Transverse colon (tissue), 3 donors: ENCODE measurements at regions not wholly inside any gene's neighbourhood (a gene's known extent, or its start where the extent isn't known, plus 50 kb on each side); places are given as distances from the start of the nearest gene placed in this dataset.

Experiments
- EP300 ChIP-seq: sonication (generic); formaldehyde crosslinking; IDR thresholded peaks from one replicate; pipeline ENCODE4 v1.6.1; 2017; ENCODE audit warnings: antibody characterized with exemption, low read depth
- POLR2A ChIP-seq: fragments of 450-650 bp; IDR thresholded peaks from one replicate; pipeline ENCODE4 v1.6.1; 2016; ENCODE audit warnings: antibody characterized with exemption, mild to moderate bottlenecking, moderate library complexity
- TF ChIP-seq, protein P1 (sequence below), 5 experiments: fragments of 200-600 bp in 3 of 5; fragments of 450-650 bp in 2 of 5; sonication (generic) in 3 of 5; IDR thresholded peaks; 1 replicate in 2 of 5; 2 replicates in 3 of 5; pipeline ENCODE4 v1.5.1; 2016 to 2017; ENCODE audit warnings: antibody characterized with exemption in 5 of 5, inconsistent platforms in 3 of 5, mild to moderate bottlenecking in 2 of 5, moderate library complexity in 1 of 5

DNA sequence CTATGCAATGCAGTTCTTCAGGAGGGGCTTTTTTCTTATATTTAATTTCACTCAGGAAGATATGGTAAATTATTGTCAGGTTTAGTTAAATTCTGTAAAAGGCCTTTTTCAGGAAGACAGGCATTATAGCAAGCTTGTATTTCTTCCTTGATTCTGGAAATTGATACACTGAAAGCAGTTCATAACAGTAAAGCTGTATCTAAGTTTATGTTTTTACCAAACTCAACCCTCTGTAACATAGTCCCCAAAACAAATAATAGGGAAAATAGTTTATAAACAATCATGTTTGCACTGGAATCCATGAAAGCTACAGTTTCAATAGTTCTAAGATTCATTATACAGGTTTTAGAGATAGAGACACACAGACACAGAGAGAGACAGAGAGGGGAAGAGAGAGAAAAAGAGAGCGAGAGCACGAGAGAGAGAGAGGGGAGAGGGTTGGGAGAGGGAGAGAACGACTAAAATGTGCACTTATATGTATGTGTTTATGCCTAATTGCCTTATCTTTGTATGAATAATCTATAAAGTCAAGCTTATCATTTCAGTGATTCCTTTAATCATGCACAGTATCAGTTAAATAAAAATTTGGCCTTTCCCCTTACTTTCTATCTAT lies 454.4 kb downstream of the RFPL4B start:
- TF ChIP-seq POLR2A (no peak), EP300 (no peak)
- TF ChIP-seq, protein P1, sequence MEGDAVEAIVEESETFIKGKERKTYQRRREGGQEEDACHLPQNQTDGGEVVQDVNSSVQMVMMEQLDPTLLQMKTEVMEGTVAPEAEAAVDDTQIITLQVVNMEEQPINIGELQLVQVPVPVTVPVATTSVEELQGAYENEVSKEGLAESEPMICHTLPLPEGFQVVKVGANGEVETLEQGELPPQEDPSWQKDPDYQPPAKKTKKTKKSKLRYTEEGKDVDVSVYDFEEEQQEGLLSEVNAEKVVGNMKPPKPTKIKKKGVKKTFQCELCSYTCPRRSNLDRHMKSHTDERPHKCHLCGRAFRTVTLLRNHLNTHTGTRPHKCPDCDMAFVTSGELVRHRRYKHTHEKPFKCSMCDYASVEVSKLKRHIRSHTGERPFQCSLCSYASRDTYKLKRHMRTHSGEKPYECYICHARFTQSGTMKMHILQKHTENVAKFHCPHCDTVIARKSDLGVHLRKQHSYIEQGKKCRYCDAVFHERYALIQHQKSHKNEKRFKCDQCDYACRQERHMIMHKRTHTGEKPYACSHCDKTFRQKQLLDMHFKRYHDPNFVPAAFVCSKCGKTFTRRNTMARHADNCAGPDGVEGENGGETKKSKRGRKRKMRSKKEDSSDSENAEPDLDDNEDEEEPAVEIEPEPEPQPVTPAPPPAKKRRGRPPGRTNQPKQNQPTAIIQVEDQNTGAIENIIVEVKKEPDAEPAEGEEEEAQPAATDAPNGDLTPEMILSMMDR (IDR thresholded peaks at IDR 0.05) = no peak
